ENCODE measurements at regions not wholly inside any gene's neighbourhood (a gene's known extent, or its start where the extent isn't known, plus 50 kb on each side); places are given as distances from the start of the nearest gene placed in this dataset.

DNA sequence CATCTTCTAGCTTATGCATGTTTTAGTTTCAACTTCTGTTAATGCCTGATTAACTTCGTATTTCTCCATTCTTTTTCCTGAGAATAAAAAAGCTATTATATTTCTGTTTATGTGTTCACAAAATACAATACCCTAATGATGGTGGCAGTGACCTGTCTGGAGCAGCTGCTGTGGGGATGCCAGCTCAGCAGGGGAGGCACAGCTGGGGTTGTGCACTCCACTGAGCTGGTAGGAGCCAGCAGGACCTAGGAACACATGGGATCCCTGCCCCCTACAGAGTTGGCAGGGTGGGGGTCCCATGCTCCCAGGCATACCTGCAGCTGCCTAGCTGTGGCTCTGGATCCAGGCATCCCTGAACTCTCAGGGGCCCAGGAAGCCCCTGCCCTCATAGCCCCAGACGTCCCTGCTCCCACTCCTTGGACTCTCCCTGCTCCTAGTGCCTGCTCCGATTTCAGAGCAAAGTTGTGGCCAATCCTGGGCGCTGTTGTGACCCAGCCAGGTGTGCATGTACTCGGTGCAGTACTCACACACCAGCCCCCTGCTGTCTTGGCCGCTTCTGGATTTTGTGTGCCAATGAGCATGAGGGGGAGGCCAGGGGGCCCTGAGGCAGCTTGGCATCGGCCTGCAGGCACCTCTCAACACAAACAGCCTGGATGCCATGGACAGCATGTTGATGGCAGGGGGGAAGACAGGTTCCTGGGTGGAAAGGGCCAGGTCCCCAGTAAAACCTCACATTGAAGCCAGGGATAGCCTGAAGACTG is 546.0 kb downstream of the ZNF804A start:
- H3K4me3 ChIP-seq (ENCODE audit: insufficient read depth, low read length), result no peak overlapping the region
- TF ChIP-seq, protein P1, sequence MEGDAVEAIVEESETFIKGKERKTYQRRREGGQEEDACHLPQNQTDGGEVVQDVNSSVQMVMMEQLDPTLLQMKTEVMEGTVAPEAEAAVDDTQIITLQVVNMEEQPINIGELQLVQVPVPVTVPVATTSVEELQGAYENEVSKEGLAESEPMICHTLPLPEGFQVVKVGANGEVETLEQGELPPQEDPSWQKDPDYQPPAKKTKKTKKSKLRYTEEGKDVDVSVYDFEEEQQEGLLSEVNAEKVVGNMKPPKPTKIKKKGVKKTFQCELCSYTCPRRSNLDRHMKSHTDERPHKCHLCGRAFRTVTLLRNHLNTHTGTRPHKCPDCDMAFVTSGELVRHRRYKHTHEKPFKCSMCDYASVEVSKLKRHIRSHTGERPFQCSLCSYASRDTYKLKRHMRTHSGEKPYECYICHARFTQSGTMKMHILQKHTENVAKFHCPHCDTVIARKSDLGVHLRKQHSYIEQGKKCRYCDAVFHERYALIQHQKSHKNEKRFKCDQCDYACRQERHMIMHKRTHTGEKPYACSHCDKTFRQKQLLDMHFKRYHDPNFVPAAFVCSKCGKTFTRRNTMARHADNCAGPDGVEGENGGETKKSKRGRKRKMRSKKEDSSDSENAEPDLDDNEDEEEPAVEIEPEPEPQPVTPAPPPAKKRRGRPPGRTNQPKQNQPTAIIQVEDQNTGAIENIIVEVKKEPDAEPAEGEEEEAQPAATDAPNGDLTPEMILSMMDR (IDR thresholded peaks at IDR 0.05; ENCODE audit: extremely low read depth, low read depth, low read length), result no peak
- H3K4me1 ChIP-seq (ENCODE audit: insufficient read depth, low read length), result no peaks in the 10 kb centered on the region
- H2AFZ ChIP-seq (ENCODE audit: low read length), result no peak overlapping the region
- H3K9me3 ChIP-seq (ENCODE audit: low read depth, low read length), result no peaks in the 10 kb centered on the region
- DNase-seq (ENCODE audit: insufficient read length, low spot score, missing footprints), result no peak
- H4K20me1 ChIP-seq (ENCODE audit: insufficient read depth, low read length), result no peaks in the 10 kb centered on the region
- no peaks in the 10 kb centered on the region for H3K36me3 ChIP-seq (ENCODE audit: insufficient read depth, low read length)
- H3K27ac ChIP-seq (ENCODE audit: low read depth, low read length), result no peak overlapping the region
- H3K27me3 ChIP-seq (ENCODE audit: insufficient read depth, low read length), result no peaks in the 10 kb centered on the region
- no peak overlapping the region for H3K4me2 ChIP-seq (ENCODE audit: insufficient read depth, low read length)
- H3K79me2 ChIP-seq (ENCODE audit: insufficient read depth, low read length), result no peaks in the 10 kb centered on the region

DNA sequence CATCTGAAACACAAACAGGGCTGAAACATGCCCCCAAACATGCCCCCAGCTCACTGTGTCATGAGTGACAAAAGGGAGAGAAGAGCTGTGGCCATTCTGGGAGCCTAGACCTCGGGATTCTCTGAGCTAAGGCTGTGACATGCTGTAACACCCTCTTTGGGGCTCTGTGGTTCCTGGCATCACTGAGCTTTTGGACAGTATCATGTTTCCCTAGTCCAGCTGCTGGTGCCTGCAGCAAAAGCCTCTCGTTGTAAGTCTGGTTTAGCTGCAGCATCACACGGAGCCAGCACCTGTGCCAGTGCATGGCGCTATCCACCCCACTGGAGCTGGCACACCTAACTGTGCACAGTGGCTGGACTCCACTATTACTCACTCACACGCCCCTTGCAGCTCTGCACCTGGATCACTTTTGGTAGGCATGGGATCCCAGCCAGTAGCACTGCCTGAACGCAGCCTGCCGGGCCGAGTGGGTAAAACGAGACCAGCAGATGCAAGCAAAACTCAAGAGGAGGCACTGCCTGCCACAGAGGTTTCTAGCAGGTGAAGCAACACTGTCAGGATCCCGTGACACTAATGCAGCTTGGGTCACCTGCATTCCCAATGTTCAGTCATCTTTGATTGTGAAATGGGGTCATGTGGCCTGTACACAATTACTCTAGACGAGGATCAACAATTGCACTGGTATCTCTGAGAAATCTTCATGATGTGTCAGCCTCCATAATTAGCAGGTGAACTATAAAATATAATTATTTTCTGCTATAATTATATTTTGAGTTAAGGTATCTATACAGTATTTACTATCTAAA is 547.2 kb downstream of the ZNF804A start:
- H3K36me3 ChIP-seq (ENCODE audit: insufficient read depth, low read length), result no peaks in the 10 kb centered on the region
- no peak for DNase-seq (ENCODE audit: insufficient read length, low spot score, missing footprints)
- H3K27me3 ChIP-seq (ENCODE audit: insufficient read depth, low read length), result no peaks in the 10 kb centered on the region
- H3K27ac ChIP-seq (ENCODE audit: low read depth, low read length), result no peak overlapping the region
- H3K79me2 ChIP-seq (ENCODE audit: insufficient read depth, low read length), result no peaks in the 10 kb centered on the region
- TF ChIP-seq, protein P1 (IDR thresholded peaks at IDR 0.05; ENCODE audit: extremely low read depth, low read depth, low read length), result no peak
- H4K20me1 ChIP-seq (ENCODE audit: insufficient read depth, low read length), result no peaks in the 10 kb centered on the region
- H3K4me3 ChIP-seq (ENCODE audit: insufficient read depth, low read length), result no peak overlapping the region
- no peak overlapping the region for H3K4me2 ChIP-seq (ENCODE audit: insufficient read depth, low read length)
- no peaks in the 10 kb centered on the region for H3K4me1 ChIP-seq (ENCODE audit: insufficient read depth, low read length)
- H3K9me3 ChIP-seq (ENCODE audit: low read depth, low read length), result no peaks in the 10 kb centered on the region
- no peak overlapping the region for H2AFZ ChIP-seq (ENCODE audit: low read length)

DNA sequence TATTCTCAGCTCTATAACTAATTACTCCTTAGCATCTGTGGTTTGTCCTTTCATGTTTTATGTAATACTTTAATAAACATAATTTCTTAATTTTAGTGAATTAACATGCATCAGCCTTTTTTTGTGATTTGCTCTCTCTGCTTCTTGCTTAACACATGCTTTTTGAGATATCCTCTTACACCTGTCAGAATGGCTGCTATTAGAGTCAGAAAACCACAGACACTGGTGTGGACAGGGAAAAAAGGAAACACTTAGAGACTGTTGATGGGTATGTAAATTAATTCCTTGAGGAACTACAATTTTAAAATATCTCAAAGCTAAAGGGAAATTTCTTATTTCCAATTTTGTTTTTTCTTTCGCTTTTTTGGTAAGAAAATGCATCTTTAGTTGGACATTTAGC is 549.0 kb downstream of the ZNF804A start:
- no peaks in the 10 kb centered on the region for H3K27me3 ChIP-seq (ENCODE audit: insufficient read depth, low read length)
- no peak overlapping the region for H3K4me3 ChIP-seq (ENCODE audit: insufficient read depth, low read length)
- no peaks in the 10 kb centered on the region for H3K79me2 ChIP-seq (ENCODE audit: insufficient read depth, low read length)
- H3K4me1 ChIP-seq (ENCODE audit: insufficient read depth, low read length), result no peaks in the 10 kb centered on the region
- DNase-seq (ENCODE audit: insufficient read length, low spot score, missing footprints), result no peak
- TF ChIP-seq, protein P1 (IDR thresholded peaks at IDR 0.05; ENCODE audit: extremely low read depth, low read depth, low read length), result no peak
- H3K9me3 ChIP-seq (ENCODE audit: low read depth, low read length), result no peaks in the 10 kb centered on the region
- H4K20me1 ChIP-seq (ENCODE audit: insufficient read depth, low read length), result no peaks in the 10 kb centered on the region
- H2AFZ ChIP-seq (ENCODE audit: low read length), result no peak overlapping the region
- H3K4me2 ChIP-seq (ENCODE audit: insufficient read depth, low read length), result no peak overlapping the region
- no peaks in the 10 kb centered on the region for H3K36me3 ChIP-seq (ENCODE audit: insufficient read depth, low read length)
- no peak overlapping the region for H3K27ac ChIP-seq (ENCODE audit: low read depth, low read length)

DNA sequence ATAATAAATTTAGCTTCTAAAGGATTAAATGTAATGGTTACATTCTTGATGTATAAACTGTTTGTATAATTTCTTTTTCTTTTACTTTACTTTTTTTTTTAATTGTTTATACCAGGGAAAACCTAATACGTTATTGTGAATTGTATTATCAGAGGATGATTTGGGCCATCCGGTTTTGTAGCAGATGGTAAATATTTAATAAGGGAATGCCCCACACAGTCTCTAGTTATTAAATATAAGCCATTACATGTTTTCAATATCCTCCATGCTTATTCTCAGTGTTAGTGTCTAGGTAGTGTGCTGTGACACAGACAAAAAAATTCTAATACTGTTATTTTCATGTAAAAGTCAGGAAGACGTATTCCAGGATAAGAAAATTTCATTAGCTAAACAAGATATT is 553.9 kb downstream of the ZNF804A start:
- H4K20me1 ChIP-seq (ENCODE audit: insufficient read depth, low read length), result no peaks in the 10 kb centered on the region
- H3K4me3 ChIP-seq (ENCODE audit: insufficient read depth, low read length), result no peak overlapping the region
- H3K9me3 ChIP-seq (ENCODE audit: low read depth, low read length), result no peaks in the 10 kb centered on the region
- H3K4me2 ChIP-seq (ENCODE audit: insufficient read depth, low read length), result no peak overlapping the region
- no peaks in the 10 kb centered on the region for H3K36me3 ChIP-seq (ENCODE audit: insufficient read depth, low read length)
- TF ChIP-seq, protein P1 (IDR thresholded peaks at IDR 0.05; ENCODE audit: extremely low read depth, low read depth, low read length), result no peak
- H2AFZ ChIP-seq (ENCODE audit: low read length), result no peak overlapping the region
- no peak for DNase-seq (ENCODE audit: insufficient read length, low spot score, missing footprints)
- no peaks in the 10 kb centered on the region for H3K79me2 ChIP-seq (ENCODE audit: insufficient read depth, low read length)
- H3K27me3 ChIP-seq (ENCODE audit: insufficient read depth, low read length), result no peaks in the 10 kb centered on the region
- no peak overlapping the region for H3K27ac ChIP-seq (ENCODE audit: low read depth, low read length)
- H3K4me1 ChIP-seq (ENCODE audit: insufficient read depth, low read length), result no peaks in the 10 kb centered on the region
